Testis (tissue), 2 donors: ENCODE measurements at regions not wholly inside any gene's neighbourhood (a gene's known extent, or its start where the extent isn't known, plus 50 kb on each side); places are given as distances from the start of the nearest gene placed in this dataset.

Experiments used
- CTCF ChIP-seq, 3 experiments: fragments of 450-650 bp in 2 of 3; fragments of 200-600 bp in 1 of 3; sonication (generic) in 1 of 3; IDR thresholded peaks; one replicate each; pipeline ENCODE4 v1.5.1; 2016 to 2019; ENCODE audit warnings: antibody characterized with exemption in 3 of 3, mild to moderate bottlenecking in 2 of 3, moderate library complexity in 1 of 3
- POLR2A ChIP-seq: fragments of 450-650 bp; IDR thresholded peaks from one replicate; pipeline ENCODE4 v1.6.1; 2017; ENCODE audit warnings: antibody characterized with exemption, mild to moderate bottlenecking, moderate library complexity

GRCh38 chr5:82772281-82772680 lies 304.9 kb downstream of the TMEM167A start:
- TF ChIP-seq CTCF (IDR thresholded peaks at IDR 0.05) (no peak), POLR2A (no peak)
